Neural cell (in vitro differentiated cells): ENCODE measurements at regions not wholly inside any gene's neighbourhood (a gene's known extent, or its start where the extent isn't known, plus 50 kb on each side); places are given as distances from the start of the nearest gene placed in this dataset.

ENCODE experiments used
- CTCF ChIP-seq: fragments of 450-650 bp; IDR thresholded peaks from 2 replicates; pipeline ENCODE4 v1.5.1; 2014; ENCODE audit warnings: antibody characterized with exemption, mild to moderate bottlenecking, moderate library complexity; ENCODE audit not compliant: poor library complexity, severe bottlenecking
- POLR2AphosphoS5 ChIP-seq: IDR thresholded peaks from 2 replicates; pipeline ENCODE4 v1.6.1; 2012

DNA sequence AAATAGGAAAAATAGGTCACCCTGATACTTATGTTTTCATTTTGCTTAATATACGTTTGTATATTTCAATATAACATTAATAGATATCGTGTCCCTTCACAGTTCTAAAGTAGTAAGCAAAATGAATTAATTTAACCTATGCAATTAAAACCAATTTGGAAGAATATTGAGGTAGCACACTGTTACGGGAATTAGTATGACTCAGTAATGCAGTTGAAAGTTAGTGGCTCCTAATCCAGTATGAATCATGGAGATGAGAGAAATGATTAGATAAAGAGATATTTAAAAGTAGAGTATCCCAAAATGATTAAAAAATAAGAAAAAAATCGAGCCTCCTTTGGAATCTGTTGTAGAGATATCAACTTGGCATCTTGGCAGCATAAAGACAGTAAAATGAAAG is 177.0 kb upstream of the SLITRK6 start:
- TF ChIP-seq CTCF, result no peak
- no peak for TF ChIP-seq POLR2AphosphoS5
